ENCODE measurements at regions not wholly inside any gene's neighbourhood (a gene's known extent, or its start where the extent isn't known, plus 50 kb on each side); places are given as distances from the start of the nearest gene placed in this dataset.

- Histone ChIP-seq H3K9me3 (no peaks in the 10 kb centered on the region), H3K4me3 (no peak overlapping the region), H3K4me1 (no peaks in the 10 kb centered on the region), H3K27ac (no peak overlapping the region), H3K4me2 (no peak overlapping the region)
- CTCF ChIA-PET: no interaction called here
- ATAC-seq (no peak), DNase-seq (ENCODE audit: low read depth in 1 of 2, low spot score in 1 of 2) (no peak), FAIRE-seq (no peak)
- TF ChIP-seq MAZ (IDR thresholded peaks at IDR 0.05; ENCODE audit: borderline replicate concordance, low read depth, low read length) (no peak), EP300 (IDR thresholded peaks at IDR 0.05) (no peak), POLR2A (IDR thresholded peaks at IDR 0.05; ENCODE audit: low read length) (no peak), FOSL2 (IDR thresholded peaks at IDR 0.05) (no peak), FOSL2 (CRISPR knock-in tag; IDR thresholded peaks at IDR 0.05) (no peak), HES2 (IDR thresholded peaks at IDR 0.05) (no peak), HDAC2 (IDR thresholded peaks at IDR 0.05) (no peak), ELK1 (IDR thresholded peaks at IDR 0.05; ENCODE audit: low read depth, low read length) (no peak), CHD4 (IDR thresholded peaks at IDR 0.05; ENCODE audit: borderline replicate concordance) (no peak), RFX5 (IDR thresholded peaks at IDR 0.05) (no peak), SREBF2 (IDR thresholded peaks at IDR 0.05) (no peak), ZNF302 (CRISPR knock-in tag; IDR thresholded peaks at IDR 0.05) (no peak), NR3C1 (IDR thresholded peaks at IDR 0.05) (no peak), EHF (CRISPR knock-in tag; IDR thresholded peaks at IDR 0.05) (no peak)
- TF ChIP-seq, protein P1, sequence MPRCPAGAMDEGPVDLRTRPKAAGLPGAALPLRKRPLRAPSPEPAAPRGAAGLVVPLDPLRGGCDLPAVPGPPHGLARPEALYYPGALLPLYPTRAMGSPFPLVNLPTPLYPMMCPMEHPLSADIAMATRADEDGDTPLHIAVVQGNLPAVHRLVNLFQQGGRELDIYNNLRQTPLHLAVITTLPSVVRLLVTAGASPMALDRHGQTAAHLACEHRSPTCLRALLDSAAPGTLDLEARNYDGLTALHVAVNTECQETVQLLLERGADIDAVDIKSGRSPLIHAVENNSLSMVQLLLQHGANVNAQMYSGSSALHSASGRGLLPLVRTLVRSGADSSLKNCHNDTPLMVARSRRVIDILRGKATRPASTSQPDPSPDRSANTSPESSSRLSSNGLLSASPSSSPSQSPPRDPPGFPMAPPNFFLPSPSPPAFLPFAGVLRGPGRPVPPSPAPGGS (IDR thresholded peaks at IDR 0.05): no peak
- WGBS (ENCODE audit: missing lambda C conversion rate): 24% methylated on average over 1 of the region's 1 CpG
- POLR2A ChIA-PET: no interaction called here
These were observed 1513.0 kb downstream of the STIM2 start for GRCh38 chr4:28373601-28374000.

DNA sequence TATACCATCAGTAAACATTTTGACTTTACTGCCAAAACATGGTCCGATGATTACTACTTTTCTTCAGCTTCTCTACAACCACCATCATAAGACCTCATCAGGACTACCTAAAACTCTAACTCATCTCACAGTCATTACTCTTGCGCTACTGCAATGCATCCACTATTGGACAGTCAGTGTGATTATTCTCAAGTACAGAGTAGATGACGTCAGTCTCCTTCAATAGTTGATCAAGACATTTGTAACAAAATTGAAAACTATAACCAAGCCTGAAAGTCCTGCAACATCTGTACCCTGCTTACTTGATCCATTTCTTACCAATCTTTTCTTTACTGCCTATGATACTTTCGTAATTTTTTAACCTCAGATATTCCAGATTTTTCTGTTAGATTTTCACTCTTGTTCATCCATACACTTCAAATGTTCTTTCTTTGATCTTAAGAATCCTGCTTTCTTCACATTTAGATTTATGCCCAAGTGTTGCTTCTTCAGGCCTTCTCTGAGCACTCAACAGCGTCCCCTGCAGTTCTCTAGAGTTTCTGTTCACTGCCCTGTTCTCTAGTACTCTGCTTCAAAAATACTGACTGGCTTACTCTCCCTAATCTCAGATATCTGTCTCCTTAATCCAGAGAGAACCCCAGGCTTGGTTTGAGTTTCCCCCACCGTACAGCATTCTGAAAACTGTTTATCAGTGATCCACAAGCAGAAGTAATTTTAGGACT, 1517.6 kb downstream of the STIM2 start:
- ChIA-PET POLR2A (no interaction called here), CTCF (no interaction called here)
- TF ChIP-seq PBX3 (IDR thresholded peaks at IDR 0.05) (no peak), KDM5A (IDR thresholded peaks at IDR 0.05) (no peak), CHD2 (IDR thresholded peaks at IDR 0.05; ENCODE audit: low read length, partially characterized antibody) (no peak), SREBF2 (IDR thresholded peaks at IDR 0.05) (no peak), NPAS2 (CRISPR knock-in tag; IDR thresholded peaks at IDR 0.05; ENCODE audit: borderline replicate concordance) (no peak), EHMT2 (IDR thresholded peaks at IDR 0.05; ENCODE audit: low read depth) (no peak)
- TF ChIP-seq, protein P2, sequence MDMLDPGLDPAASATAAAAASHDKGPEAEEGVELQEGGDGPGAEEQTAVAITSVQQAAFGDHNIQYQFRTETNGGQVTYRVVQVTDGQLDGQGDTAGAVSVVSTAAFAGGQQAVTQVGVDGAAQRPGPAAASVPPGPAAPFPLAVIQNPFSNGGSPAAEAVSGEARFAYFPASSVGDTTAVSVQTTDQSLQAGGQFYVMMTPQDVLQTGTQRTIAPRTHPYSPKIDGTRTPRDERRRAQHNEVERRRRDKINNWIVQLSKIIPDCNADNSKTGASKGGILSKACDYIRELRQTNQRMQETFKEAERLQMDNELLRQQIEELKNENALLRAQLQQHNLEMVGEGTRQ (IDR thresholded peaks at IDR 0.05): no peak
- 62% methylated on average over 6 of the region's 6 CpGs for WGBS (ENCODE audit: missing lambda C conversion rate)
- H3K4me2 ChIP-seq: no peak overlapping the region
- no peaks in the 10 kb centered on the region for H3K9me3 ChIP-seq
- FAIRE-seq (no peak), DNase-seq (ENCODE audit: low read depth in 1 of 2, low spot score in 1 of 2) (peak in 1 of 2 experiments; percentile 2), ATAC-seq (no peak)
- no peak overlapping the region for H3K27ac ChIP-seq
- no peak overlapping the region for H3K4me3 ChIP-seq
- no peaks in the 10 kb centered on the region for H3K4me1 ChIP-seq

DNA sequence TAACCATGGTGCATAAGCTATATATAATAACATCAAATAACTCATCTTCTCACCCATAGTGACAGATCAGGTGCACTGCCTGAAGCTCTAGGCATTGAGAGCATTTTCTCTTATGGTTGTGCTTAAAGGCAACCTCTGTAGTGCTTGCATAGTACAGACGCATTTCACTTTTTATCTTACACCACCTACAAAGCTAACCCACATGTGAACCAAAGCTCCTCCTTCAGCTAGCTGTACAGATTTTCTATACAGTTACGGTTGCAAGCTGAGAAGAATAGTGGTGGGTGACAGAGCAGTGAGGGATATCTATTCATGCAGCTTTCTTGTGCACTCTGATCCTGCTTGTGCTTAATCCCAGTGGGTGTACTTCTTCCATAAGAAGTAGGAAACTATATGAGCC, 1525.2 kb downstream of the STIM2 start:
- no peak overlapping the region for H3K4me2 ChIP-seq
- no peaks in the 10 kb centered on the region for H3K9me3 ChIP-seq
- no peak overlapping the region for H3K4me3 ChIP-seq
- ATAC-seq (no peak), DNase-seq (ENCODE audit: low read depth in 1 of 2, low spot score in 1 of 2) (no peak), FAIRE-seq (no peak)
- no peaks in the 10 kb centered on the region for H3K4me1 ChIP-seq
- no peak overlapping the region for H3K27ac ChIP-seq
- TF ChIP-seq MAFK (IDR thresholded peaks at IDR 0.05; ENCODE audit: partially characterized antibody) (no peak), HOXB5 (CRISPR knock-in tag; IDR thresholded peaks at IDR 0.05) (no peak), TFCP2L1 (CRISPR knock-in tag; IDR thresholded peaks at IDR 0.05) (no peak)
- 65% methylated on average over 2 of the region's 2 CpGs for WGBS (ENCODE audit: missing lambda C conversion rate)
- ChIA-PET CTCF (no interaction called here), POLR2A (no interaction called here)
